ENCODE measurements at regions not wholly inside any gene's neighbourhood (a gene's known extent, or its start where the extent isn't known, plus 50 kb on each side); places are given as distances from the start of the nearest gene placed in this dataset.

GRCh38 chr13:58782736-58783135, 1151.2 kb downstream of the PCDH17 start:
- Histone ChIP-seq H3K4me1 (ENCODE audit: control insufficient read depth, insufficient read depth, low read length) (no peaks in the 10 kb centered on the region), H3K9me3 (ENCODE audit: control insufficient read depth, insufficient read depth, low read depth, low read length) (no peaks in the 10 kb centered on the region), H3K36me3 (ENCODE audit: control insufficient read depth in 2 of 2, insufficient read depth in 1 of 2, low read length in 2 of 2) (no peaks in the 10 kb centered on the region), H3K4me3 (ENCODE audit: low read depth, low read length) (no peak overlapping the region), H3K27ac (ENCODE audit: extremely low read depth, low read depth, low read length) (no peak overlapping the region)
- TF ChIP-seq ZSCAN23 (tag by site-specific recombination; IDR thresholded peaks at IDR 0.05): no peak
- no peak for TF ChIP-seq BCL11B (tag by site-specific recombination; IDR thresholded peaks at IDR 0.05; ENCODE audit: low read depth)
- TF ChIP-seq ZNF580 (tag by site-specific recombination; IDR thresholded peaks at IDR 0.05): no peak
- no peak for TF ChIP-seq ZNF202 (tag by site-specific recombination; IDR thresholded peaks at IDR 0.05; ENCODE audit: borderline replicate concordance)
- TF ChIP-seq ZNF426 (tag by site-specific recombination; IDR thresholded peaks at IDR 0.05): no peak
- TF ChIP-seq ZNF341 (tag by site-specific recombination; IDR thresholded peaks at IDR 0.05; ENCODE audit: low read depth): no peak
- no peak for TF ChIP-seq ZNF704 (tag by site-specific recombination; IDR thresholded peaks at IDR 0.05)
- TF ChIP-seq ZBTB1 (tag by site-specific recombination; IDR thresholded peaks at IDR 0.05): no peak
- no peak for TF ChIP-seq ZNF707 (tag by site-specific recombination; IDR thresholded peaks at IDR 0.05)
- no peak for TF ChIP-seq ZNF660 (tag by site-specific recombination; IDR thresholded peaks at IDR 0.05)
- no peak for TF ChIP-seq ZNF292 (tag by site-specific recombination; IDR thresholded peaks at IDR 0.05; ENCODE audit: borderline replicate concordance, low read depth)
- TF ChIP-seq ZNF366 (tag by site-specific recombination; conservative IDR thresholded peaks at IDR 0.05): no peak
- TF ChIP-seq KLF17 (tag by site-specific recombination; IDR thresholded peaks at IDR 0.05): no peak
- TF ChIP-seq ZNF544 (tag by site-specific recombination; IDR thresholded peaks at IDR 0.05): no peak
- no peak for TF ChIP-seq ZNF302 (tag by site-specific recombination; IDR thresholded peaks at IDR 0.05; ENCODE audit: low read depth)
- TF ChIP-seq ZSCAN4 (tag by site-specific recombination; IDR thresholded peaks at IDR 0.05): no peak
- CTCF ChIA-PET: no interaction called here
- POLR2A ChIA-PET: no interaction called here

- H3K27ac ChIP-seq (ENCODE audit: extremely low read depth, low read depth, low read length): no peak overlapping the region
- no peak overlapping the region for H3K4me3 ChIP-seq (ENCODE audit: low read depth, low read length)
- CTCF ChIA-PET: no interaction called here
- POLR2A ChIA-PET: no interaction called here
- no peaks in the 10 kb centered on the region for H3K4me1 ChIP-seq (ENCODE audit: control insufficient read depth, insufficient read depth, low read length)
- H3K9me3 ChIP-seq (ENCODE audit: control insufficient read depth, insufficient read depth, low read depth, low read length): no peaks in the 10 kb centered on the region
- H3K36me3 ChIP-seq (ENCODE audit: control insufficient read depth in 2 of 2, insufficient read depth in 1 of 2, low read length in 2 of 2): no peaks in the 10 kb centered on the region
- TF ChIP-seq ZNF394 (tag by site-specific recombination; IDR thresholded peaks at IDR 0.05; ENCODE audit: borderline replicate concordance) (no peak), HOXA7 (CRISPR knock-in tag; IDR thresholded peaks at IDR 0.05; ENCODE audit: borderline replicate concordance) (no peak), FEZF1 (tag by site-specific recombination; IDR thresholded peaks at IDR 0.05) (no peak), TCF7L2 (IDR thresholded peaks at IDR 0.05; ENCODE audit: borderline replicate concordance, low read depth, low read length) (no peak), SETDB1 (IDR thresholded peaks at IDR 0.05; ENCODE audit: insufficient read length, low read length) (no peak), INSM2 (tag by site-specific recombination; IDR thresholded peaks at IDR 0.05) (no peak), ZNF280D (tag by site-specific recombination; IDR thresholded peaks at IDR 0.05) (no peak), ZNF544 (tag by site-specific recombination; IDR thresholded peaks at IDR 0.05) (no peak), ZSCAN4 (tag by site-specific recombination; IDR thresholded peaks at IDR 0.05) (no peak), ZNF629 (tag by site-specific recombination; IDR thresholded peaks at IDR 0.05) (no peak), ZNF302 (tag by site-specific recombination; IDR thresholded peaks at IDR 0.05; ENCODE audit: low read depth) (no peak), ZNF561 (tag by site-specific recombination; IDR thresholded peaks at IDR 0.05; ENCODE audit: borderline replicate concordance) (no peak), ZNF585B (tag by site-specific recombination; IDR thresholded peaks at IDR 0.05) (no peak), ZNF23 (tag by site-specific recombination; IDR thresholded peaks at IDR 0.05; ENCODE audit: borderline replicate concordance) (no peak)
These were observed 1161.3 kb downstream of the PCDH17 start for GRCh38 chr13:58792854-58793253.

Data from HEK293 (cell line).